ENCODE measurements at regions not wholly inside any gene's neighbourhood (a gene's known extent, or its start where the extent isn't known, plus 50 kb on each side); places are given as distances from the start of the nearest gene placed in this dataset.
"Not testable (repeated sequence)": the region's sequence is repeated elsewhere in the genome, so short reads cannot be mapped to it uniquely, and the experiment has no call there.

- no peak for TF ChIP-seq SMC3 (conservative IDR thresholded peaks at IDR 0.05; ENCODE audit: poor library complexity)
- TF ChIP-seq, protein P1, sequence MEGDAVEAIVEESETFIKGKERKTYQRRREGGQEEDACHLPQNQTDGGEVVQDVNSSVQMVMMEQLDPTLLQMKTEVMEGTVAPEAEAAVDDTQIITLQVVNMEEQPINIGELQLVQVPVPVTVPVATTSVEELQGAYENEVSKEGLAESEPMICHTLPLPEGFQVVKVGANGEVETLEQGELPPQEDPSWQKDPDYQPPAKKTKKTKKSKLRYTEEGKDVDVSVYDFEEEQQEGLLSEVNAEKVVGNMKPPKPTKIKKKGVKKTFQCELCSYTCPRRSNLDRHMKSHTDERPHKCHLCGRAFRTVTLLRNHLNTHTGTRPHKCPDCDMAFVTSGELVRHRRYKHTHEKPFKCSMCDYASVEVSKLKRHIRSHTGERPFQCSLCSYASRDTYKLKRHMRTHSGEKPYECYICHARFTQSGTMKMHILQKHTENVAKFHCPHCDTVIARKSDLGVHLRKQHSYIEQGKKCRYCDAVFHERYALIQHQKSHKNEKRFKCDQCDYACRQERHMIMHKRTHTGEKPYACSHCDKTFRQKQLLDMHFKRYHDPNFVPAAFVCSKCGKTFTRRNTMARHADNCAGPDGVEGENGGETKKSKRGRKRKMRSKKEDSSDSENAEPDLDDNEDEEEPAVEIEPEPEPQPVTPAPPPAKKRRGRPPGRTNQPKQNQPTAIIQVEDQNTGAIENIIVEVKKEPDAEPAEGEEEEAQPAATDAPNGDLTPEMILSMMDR (IDR thresholded peaks at IDR 0.05; ENCODE audit: poor library complexity, severe bottlenecking): no peak
- TF ChIP-seq, protein P2, sequence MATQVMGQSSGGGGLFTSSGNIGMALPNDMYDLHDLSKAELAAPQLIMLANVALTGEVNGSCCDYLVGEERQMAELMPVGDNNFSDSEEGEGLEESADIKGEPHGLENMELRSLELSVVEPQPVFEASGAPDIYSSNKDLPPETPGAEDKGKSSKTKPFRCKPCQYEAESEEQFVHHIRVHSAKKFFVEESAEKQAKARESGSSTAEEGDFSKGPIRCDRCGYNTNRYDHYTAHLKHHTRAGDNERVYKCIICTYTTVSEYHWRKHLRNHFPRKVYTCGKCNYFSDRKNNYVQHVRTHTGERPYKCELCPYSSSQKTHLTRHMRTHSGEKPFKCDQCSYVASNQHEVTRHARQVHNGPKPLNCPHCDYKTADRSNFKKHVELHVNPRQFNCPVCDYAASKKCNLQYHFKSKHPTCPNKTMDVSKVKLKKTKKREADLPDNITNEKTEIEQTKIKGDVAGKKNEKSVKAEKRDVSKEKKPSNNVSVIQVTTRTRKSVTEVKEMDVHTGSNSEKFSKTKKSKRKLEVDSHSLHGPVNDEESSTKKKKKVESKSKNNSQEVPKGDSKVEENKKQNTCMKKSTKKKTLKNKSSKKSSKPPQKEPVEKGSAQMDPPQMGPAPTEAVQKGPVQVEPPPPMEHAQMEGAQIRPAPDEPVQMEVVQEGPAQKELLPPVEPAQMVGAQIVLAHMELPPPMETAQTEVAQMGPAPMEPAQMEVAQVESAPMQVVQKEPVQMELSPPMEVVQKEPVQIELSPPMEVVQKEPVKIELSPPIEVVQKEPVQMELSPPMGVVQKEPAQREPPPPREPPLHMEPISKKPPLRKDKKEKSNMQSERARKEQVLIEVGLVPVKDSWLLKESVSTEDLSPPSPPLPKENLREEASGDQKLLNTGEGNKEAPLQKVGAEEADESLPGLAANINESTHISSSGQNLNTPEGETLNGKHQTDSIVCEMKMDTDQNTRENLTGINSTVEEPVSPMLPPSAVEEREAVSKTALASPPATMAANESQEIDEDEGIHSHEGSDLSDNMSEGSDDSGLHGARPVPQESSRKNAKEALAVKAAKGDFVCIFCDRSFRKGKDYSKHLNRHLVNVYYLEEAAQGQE (IDR thresholded peaks at IDR 0.05; ENCODE audit: borderline replicate concordance): no peak
- no peak for TF ChIP-seq RAD21 (conservative IDR thresholded peaks at IDR 0.05)
- no peak for TF ChIP-seq POLR2AphosphoS5 (IDR thresholded peaks at IDR 0.05)
- no peak for TF ChIP-seq MXI1 (conservative IDR thresholded peaks at IDR 0.05; ENCODE audit: poor library complexity, severe bottlenecking)
- no peak for TF ChIP-seq TAF1 (IDR thresholded peaks at IDR 0.05; ENCODE audit: low read depth)
- no peak for TF ChIP-seq EP300 (conservative IDR thresholded peaks at IDR 0.05; ENCODE audit: poor library complexity, severe bottlenecking)
- TF ChIP-seq EZH2 (IDR thresholded peaks at IDR 0.05; ENCODE audit: borderline replicate concordance, insufficient read depth, low read length, poor library complexity, severe bottlenecking): no peak
- no peak overlapping the region for H3K27ac ChIP-seq (ENCODE audit: low read length)
- no peaks in the 10 kb centered on the region for H4K20me1 ChIP-seq (ENCODE audit: insufficient read depth)
- H3K4me3 ChIP-seq (ENCODE audit: low read length): no peak overlapping the region
- no peaks in the 10 kb centered on the region for H3K79me2 ChIP-seq (replicated peaks; ENCODE audit: insufficient read depth, low read length)
- H3K36me3 ChIP-seq (ENCODE audit: insufficient read depth, low read length): no peaks in the 10 kb centered on the region
- H3K9me3 ChIP-seq (ENCODE audit: low read length): no peaks in the 10 kb centered on the region
- no peaks in the 10 kb centered on the region for H3K9me2 ChIP-seq (ENCODE audit: insufficient read depth, low read length)
- H2AFZ ChIP-seq (ENCODE audit: low read depth, low read length): no peak overlapping the region
- no peak overlapping the region for H3K4me2 ChIP-seq (ENCODE audit: low read length)
- H3K9ac ChIP-seq (ENCODE audit: low read length): no peak overlapping the region
- H3F3A ChIP-seq (ENCODE audit: insufficient read depth, low read length, poor library complexity, severe bottlenecking): no peaks in the 10 kb centered on the region
- no peaks in the 10 kb centered on the region for H3K27me3 ChIP-seq (ENCODE audit: insufficient read depth, low read depth, low read length)
Measured at GRCh38 chr11:88051396-88051795, 123.8 kb downstream of the RAB38 start.

- TF ChIP-seq TAF1 (IDR thresholded peaks at IDR 0.05; ENCODE audit: low read depth) (no peak), RAD21 (conservative IDR thresholded peaks at IDR 0.05) (no peak)
- Histone ChIP-seq H3K9me3 (ENCODE audit: low read length) (no peaks in the 10 kb centered on the region), H3K9me2 (ENCODE audit: insufficient read depth, low read length) (no peaks in the 10 kb centered on the region), H3K27me3 (ENCODE audit: insufficient read depth, low read depth, low read length) (no peaks in the 10 kb centered on the region), H3K36me3 (ENCODE audit: insufficient read depth, low read length) (no peaks in the 10 kb centered on the region), H3K4me3 (ENCODE audit: low read length) (no peak overlapping the region), H3K4me2 (ENCODE audit: low read length) (no peak overlapping the region), H2AFZ (ENCODE audit: low read depth, low read length) (no peak overlapping the region), H3K79me2 (replicated peaks; ENCODE audit: insufficient read depth, low read length) (no peaks in the 10 kb centered on the region), H3K27ac (ENCODE audit: low read length) (no peak overlapping the region), H3F3A (ENCODE audit: insufficient read depth, low read length, poor library complexity, severe bottlenecking) (no peaks in the 10 kb centered on the region), H3K9ac (ENCODE audit: low read length) (no peak overlapping the region), H4K20me1 (ENCODE audit: insufficient read depth) (no peaks in the 10 kb centered on the region)
Measured at GRCh38 chr11:88050247-88050646, 125.0 kb downstream of the RAB38 start.

- H3F3A ChIP-seq (ENCODE audit: insufficient read depth, low read length, poor library complexity, severe bottlenecking); H3K4me2 ChIP-seq (ENCODE audit: low read length); H3K36me3 ChIP-seq (ENCODE audit: insufficient read depth, low read length); H3K9ac ChIP-seq (ENCODE audit: low read length); H3K4me3 ChIP-seq (ENCODE audit: low read length); H3K79me2 ChIP-seq (replicated peaks; ENCODE audit: insufficient read depth, low read length); H4K20me1 ChIP-seq (ENCODE audit: insufficient read depth); H2AFZ ChIP-seq (ENCODE audit: low read depth, low read length); H3K27me3 ChIP-seq (ENCODE audit: insufficient read depth, low read depth, low read length); H3K9me3 ChIP-seq (ENCODE audit: low read length); H3K27ac ChIP-seq (ENCODE audit: low read length); H3K9me2 ChIP-seq (ENCODE audit: insufficient read depth, low read length): not testable (repeated sequence)
Measured at GRCh38 chr11:88045288-88045687, 130.0 kb downstream of the RAB38 start.

GRCh38 chr11:88044658-88045057 is 130.6 kb downstream of the RAB38 start:
- H3K4me2 ChIP-seq (ENCODE audit: low read length): not testable (repeated sequence)

More at GRCh38 chr11:88044658-88045057, 130.6 kb downstream of the RAB38 start:
- not testable (repeated sequence) for H3K9me3 ChIP-seq (ENCODE audit: low read length); H3F3A ChIP-seq (ENCODE audit: insufficient read depth, low read length, poor library complexity, severe bottlenecking); H3K27ac ChIP-seq (ENCODE audit: low read length); H3K9me2 ChIP-seq (ENCODE audit: insufficient read depth, low read length); H3K79me2 ChIP-seq (replicated peaks; ENCODE audit: insufficient read depth, low read length); H2AFZ ChIP-seq (ENCODE audit: low read depth, low read length); H3K36me3 ChIP-seq (ENCODE audit: insufficient read depth, low read length); H4K20me1 ChIP-seq (ENCODE audit: insufficient read depth); H3K9ac ChIP-seq (ENCODE audit: low read length); H3K27me3 ChIP-seq (ENCODE audit: insufficient read depth, low read depth, low read length); H3K4me3 ChIP-seq (ENCODE audit: low read length)

All from neural cell (in vitro differentiated cells).